Natural killer cell treated with Interleukin-12 subunit alpha and Interleukin-12 subunit beta and Interleukin-15 and Interleukin-18, amount 100 ng/mL, for 72 hours (primary cell): ENCODE measurements at regions not wholly inside any gene's neighbourhood (a gene's known extent, or its start where the extent isn't known, plus 50 kb on each side); places are given as distances from the start of the nearest gene placed in this dataset.

Experiments
- ATAC-seq, 2 donors: fragments of 150-1000 bp; cut with Tn5 transposase in 1 of 2; sonication (Bioruptor Pico), chemical (Tn5 transposase) in 1 of 2; 2 replicates each; pipeline ENCODE4 v1.10.0; 2021
- DNase-seq: peaks from one replicate; pipeline ENCODE4 v3.0.0; 2022; ENCODE audit warnings: low spot score
- H3K27ac Mint-ChIP-seq, 2 donors: 1 replicate in 1 of 2; 2 replicates in 1 of 2; pipeline ENCODE4 v1.8.0; 2022; ENCODE audit warnings: mixed read lengths in 2 of 2, mild to moderate bottlenecking in 1 of 2, moderate library complexity in 1 of 2
- H3K27me3 Mint-ChIP-seq, 2 donors: 1 replicate in 1 of 2; 2 replicates in 1 of 2; pipeline ENCODE4 v1.8.0; 2022; ENCODE audit warnings: mixed read lengths in 2 of 2
- H3K36me3 Mint-ChIP-seq: one replicate; pipeline ENCODE4 v1.8.0; 2022; ENCODE audit warnings: mixed read lengths
- H3K4me1 Mint-ChIP-seq, 2 donors: 1 replicate in 1 of 2; 2 replicates in 1 of 2; pipeline ENCODE4 v1.8.0; 2022; ENCODE audit warnings: low read depth in 2 of 2, mixed read lengths in 2 of 2, mild to moderate bottlenecking in 1 of 2
- H3K4me3 Mint-ChIP-seq: one replicate; pipeline ENCODE4 v1.8.0; 2022; ENCODE audit warnings: mixed read lengths
- H3K9me3 Mint-ChIP-seq: 2 replicates; pipeline ENCODE4 v1.8.0; 2022; ENCODE audit warnings: mixed read lengths

DNA sequence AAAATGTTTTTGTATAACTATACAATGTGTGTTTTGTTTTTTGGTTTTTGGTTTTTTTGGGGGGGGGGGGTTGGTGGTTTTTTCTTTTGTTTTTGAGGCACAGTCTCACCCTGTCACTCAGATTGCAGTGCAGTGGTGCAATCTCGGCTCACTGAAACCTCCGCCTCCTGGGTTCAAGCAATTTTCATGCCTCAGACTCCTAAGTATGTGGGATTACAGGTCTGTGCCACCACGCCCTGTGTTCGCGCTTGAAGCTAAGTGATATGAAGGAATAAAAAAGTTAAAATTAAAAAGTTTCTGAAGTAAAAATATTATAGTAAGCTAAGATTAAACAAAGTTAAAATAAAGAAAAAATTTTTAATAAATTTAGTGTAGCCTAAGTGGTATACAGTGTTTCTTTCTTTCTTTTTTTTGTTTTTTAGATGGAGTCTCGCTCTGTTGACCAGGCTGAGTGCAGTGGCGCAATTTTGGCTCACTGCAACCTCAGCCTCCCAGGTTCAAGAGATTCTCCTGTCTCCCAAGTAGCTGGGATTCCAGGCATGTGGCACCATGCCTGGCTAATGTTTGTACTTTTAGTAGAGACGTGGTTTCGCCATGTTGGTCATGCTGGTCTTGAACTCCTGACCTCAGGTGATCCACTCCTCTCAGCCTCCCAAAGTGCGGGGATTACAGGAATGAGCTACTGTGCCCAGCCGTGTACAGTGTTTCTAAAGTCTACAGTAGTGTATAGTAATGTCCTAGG lies 53.9 kb upstream of the TEX55 start:
- no peak for DNase-seq
- H3K4me3 Mint-ChIP-seq, result no peak overlapping the region
- no peaks in the 10 kb centered on the region for H3K36me3 Mint-ChIP-seq
- no peaks in the 10 kb centered on the region for H3K9me3 Mint-ChIP-seq
- H3K4me1 Mint-ChIP-seq, result no peaks in the 10 kb centered on the region
- peaks cover 6 to 8% of the 10 kb centered on the region in 2 donors for H3K27me3 Mint-ChIP-seq
- H3K27ac Mint-ChIP-seq, result no peak overlapping the region
- ATAC-seq, result no peak

GRCh38 chr3:119087799-119088198 lies 53.2 kb upstream of the IGSF11 start:
- H3K9me3 Mint-ChIP-seq, result no peaks in the 10 kb centered on the region
- H3K36me3 Mint-ChIP-seq, result no peaks in the 10 kb centered on the region
- no peaks in the 10 kb centered on the region for H3K4me1 Mint-ChIP-seq
- H3K4me3 Mint-ChIP-seq, result no peak overlapping the region
- ATAC-seq (no peak), DNase-seq (no peak)
- no peak overlapping the region for H3K27ac Mint-ChIP-seq
- peaks cover 10 to 23% of the 10 kb centered on the region in 2 donors for H3K27me3 Mint-ChIP-seq

DNA sequence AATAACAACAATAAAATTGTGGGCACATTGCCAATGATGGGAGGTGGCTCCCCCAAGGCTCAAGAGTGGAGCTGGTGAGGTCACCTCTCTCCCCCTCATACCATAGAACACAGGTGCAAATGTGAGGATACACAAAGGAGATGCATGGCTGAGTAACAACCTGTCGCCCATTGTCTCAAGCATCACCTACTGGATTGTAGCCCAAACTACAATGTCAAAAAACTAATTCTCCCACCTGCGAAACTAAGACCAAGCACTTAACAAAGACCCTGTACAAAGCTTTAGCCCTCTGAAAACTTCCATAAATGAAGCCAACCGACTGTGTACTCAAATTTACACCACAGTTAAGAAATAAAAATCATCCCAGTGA lies 50.4 kb upstream of the IGSF11 start:
- H3K4me3 Mint-ChIP-seq, result no peak overlapping the region
- ATAC-seq, result no peak
- no peak overlapping the region for H3K27ac Mint-ChIP-seq
- H3K27me3 Mint-ChIP-seq, result peaks cover 11 to 23% of the 10 kb centered on the region in 2 donors
- H3K9me3 Mint-ChIP-seq, result no peaks in the 10 kb centered on the region
- H3K36me3 Mint-ChIP-seq, result no peaks in the 10 kb centered on the region
- no peaks in the 10 kb centered on the region for H3K4me1 Mint-ChIP-seq
- DNase-seq, result no peak

- peak in 1 of 2 donors; percentile 20 for ATAC-seq
- Mint-ChIP-seq H3K4me1 (no peaks in the 10 kb centered on the region), H3K36me3 (no peaks in the 10 kb centered on the region), H3K27me3 (peaks cover 11 to 23% of the 10 kb centered on the region in 2 donors), H3K27ac (no peak overlapping the region), H3K4me3 (no peak overlapping the region), H3K9me3 (no peaks in the 10 kb centered on the region)
- no peak for DNase-seq
These were observed 49.9 kb upstream of the IGSF11 start for GRCh38 chr3:119084371-119085069.
